AG04450 (cell line): ENCODE measurements at regions not wholly inside any gene's neighbourhood (a gene's known extent, or its start where the extent isn't known, plus 50 kb on each side); places are given as distances from the start of the nearest gene placed in this dataset.

Experiments used
- CTCF ChIA-PET: fragments of 300-600, 350-600 bp; formaldehyde crosslinking; extraction: SDS; loops from one replicate; lab custom pipeline; 2022; ENCODE audit warnings: antibody characterized with exemption, inconsistent platforms; lab: Charles Lee
- POLR2A ChIA-PET: fragments of 350-600 bp; formaldehyde crosslinking; extraction: SDS; loops from one replicate; lab custom pipeline; 2021; ENCODE audit warnings: antibody characterized with exemption, inconsistent platforms; lab: Yijun Ruan, JAX
- DNase-seq: peaks from one replicate; pipeline ENCODE4 v3.0.0-alpha.2; 2011; ENCODE audit warnings: low read depth, low spot score
- H3K27ac ChIP-seq: one replicate; pipeline ENCODE4 v1.5.1; 2012; ENCODE audit warnings: low read depth, low read length, control low read depth
- H3K27me3 ChIP-seq: one replicate; pipeline ENCODE4 v1.6.0; 2012; ENCODE audit warnings: low read length; ENCODE audit not compliant: control insufficient read depth, insufficient read depth
- H3K4me3 ChIP-seq: 2 replicates; pipeline ENCODE4 v1.5.1; 2011; ENCODE audit warnings: mild to moderate bottlenecking, low read depth, low read length, control low read depth
- H3K9me3 ChIP-seq: 2 replicates; pipeline ENCODE4 v1.5.1; 2012; ENCODE audit warnings: low read length; ENCODE audit not compliant: control insufficient read depth, insufficient read depth
- TF ChIP-seq, protein P1 (sequence below): IDR thresholded peaks from 2 replicates; pipeline ENCODE4 v1.5.1; 2011; ENCODE audit warnings: low read depth, low read length, control low read depth, inconsistent platforms

DNA sequence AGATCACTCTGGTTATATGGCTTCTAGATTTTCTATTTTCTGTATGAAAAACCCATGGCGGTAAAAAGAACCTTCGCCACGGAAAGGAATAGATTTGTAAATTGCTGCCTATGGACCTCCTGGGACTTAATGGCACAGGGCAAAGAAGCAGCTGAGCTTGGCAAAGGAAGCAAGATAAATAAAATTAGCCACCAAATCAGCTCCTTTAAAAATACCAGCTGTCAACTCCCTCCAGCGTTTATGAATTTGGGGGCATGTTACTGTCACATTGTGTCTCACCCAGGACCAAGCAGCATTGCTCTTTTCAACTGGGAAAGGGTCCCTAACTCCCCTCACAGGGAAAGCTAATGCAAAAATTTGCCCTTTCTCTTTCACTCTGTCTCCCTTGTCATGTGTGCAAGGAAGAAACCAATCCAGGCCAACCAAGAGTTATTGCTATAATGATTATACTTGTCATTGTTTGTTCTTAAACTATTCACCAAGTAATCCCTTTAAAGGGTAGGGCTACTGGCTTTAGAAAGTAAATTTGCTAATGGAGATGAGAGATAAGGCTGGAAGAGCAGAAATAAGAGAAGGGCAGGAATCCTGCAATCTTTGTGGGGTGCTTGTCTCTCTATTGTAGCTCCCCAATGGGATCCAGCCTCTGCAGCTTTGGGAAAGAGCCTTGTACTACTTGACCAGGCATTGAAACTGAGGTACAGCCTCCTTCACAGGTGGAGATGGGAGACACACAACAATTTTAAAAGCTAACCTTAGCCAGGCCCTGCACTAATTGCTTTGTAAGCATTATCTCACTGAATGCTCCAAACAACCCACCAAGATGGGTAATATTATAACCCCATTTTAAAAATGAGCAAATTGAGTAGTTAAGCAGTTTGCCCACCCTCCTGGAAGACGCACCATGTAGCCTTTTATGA lies 119.1 kb upstream of the KLF7 start:
- H3K27ac ChIP-seq: no peak overlapping the region
- no peaks in the 10 kb centered on the region for H3K27me3 ChIP-seq
- TF ChIP-seq, protein P1, sequence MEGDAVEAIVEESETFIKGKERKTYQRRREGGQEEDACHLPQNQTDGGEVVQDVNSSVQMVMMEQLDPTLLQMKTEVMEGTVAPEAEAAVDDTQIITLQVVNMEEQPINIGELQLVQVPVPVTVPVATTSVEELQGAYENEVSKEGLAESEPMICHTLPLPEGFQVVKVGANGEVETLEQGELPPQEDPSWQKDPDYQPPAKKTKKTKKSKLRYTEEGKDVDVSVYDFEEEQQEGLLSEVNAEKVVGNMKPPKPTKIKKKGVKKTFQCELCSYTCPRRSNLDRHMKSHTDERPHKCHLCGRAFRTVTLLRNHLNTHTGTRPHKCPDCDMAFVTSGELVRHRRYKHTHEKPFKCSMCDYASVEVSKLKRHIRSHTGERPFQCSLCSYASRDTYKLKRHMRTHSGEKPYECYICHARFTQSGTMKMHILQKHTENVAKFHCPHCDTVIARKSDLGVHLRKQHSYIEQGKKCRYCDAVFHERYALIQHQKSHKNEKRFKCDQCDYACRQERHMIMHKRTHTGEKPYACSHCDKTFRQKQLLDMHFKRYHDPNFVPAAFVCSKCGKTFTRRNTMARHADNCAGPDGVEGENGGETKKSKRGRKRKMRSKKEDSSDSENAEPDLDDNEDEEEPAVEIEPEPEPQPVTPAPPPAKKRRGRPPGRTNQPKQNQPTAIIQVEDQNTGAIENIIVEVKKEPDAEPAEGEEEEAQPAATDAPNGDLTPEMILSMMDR: no peak
- no peak overlapping the region for H3K4me3 ChIP-seq
- ChIA-PET CTCF (no interaction called here), POLR2A (no interaction called here)
- no peaks in the 10 kb centered on the region for H3K9me3 ChIP-seq
- DNase-seq: no peak

DNA sequence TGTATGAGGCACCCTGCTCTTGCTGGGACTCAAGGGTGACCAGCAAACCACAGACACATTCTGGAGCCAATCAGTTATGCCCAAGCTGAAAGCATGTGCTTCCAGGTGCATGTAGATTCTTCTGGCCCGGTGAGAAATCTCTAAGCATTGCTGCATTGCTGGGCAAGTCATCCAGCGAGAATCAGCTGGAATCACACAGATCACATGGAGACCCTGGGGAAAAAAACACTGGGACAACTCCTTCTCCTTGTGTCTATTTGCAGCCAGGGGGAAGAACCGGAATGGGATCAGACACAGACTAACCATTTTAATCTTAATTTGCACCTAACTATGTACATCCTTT lies 119.7 kb upstream of the KLF7 start:
- ChIA-PET CTCF (interaction anchor here (0.6 kb wide), 1 partner anchor 189 kb away, joined by 4 read pairs; no protein-coding TSS in a partner anchor), POLR2A (interaction anchor here (1.0 kb wide), 2 partner anchors 27 to 119 kb away, joined by 3 to 4 read pairs; partner anchors contain the start of gene KLF7)
- Histone ChIP-seq H3K4me3 (no peak overlapping the region), H3K27me3 (no peaks in the 10 kb centered on the region), H3K9me3 (no peaks in the 10 kb centered on the region), H3K27ac (no peak overlapping the region)
- DNase-seq: no peak
- TF ChIP-seq, protein P1: no peak

DNA sequence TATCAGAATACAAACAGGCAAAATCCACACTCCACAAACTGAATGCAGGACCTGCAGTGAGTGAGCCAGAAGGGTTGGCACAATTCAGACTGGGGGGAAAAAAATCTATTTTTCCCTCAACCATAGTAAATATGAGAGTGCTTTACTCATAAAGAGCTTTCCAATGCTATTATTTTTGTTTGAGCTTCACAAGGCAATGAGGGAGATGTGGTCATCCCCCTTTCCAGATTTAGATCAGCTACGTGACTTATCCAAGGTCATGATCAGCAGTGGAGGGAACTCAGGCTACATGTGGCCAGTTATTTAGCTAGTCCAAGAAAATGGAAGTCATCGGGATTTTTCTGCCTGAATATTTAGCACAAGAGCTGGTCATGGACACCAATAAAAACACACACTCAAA lies 120.4 kb upstream of the KLF7 start:
- Histone ChIP-seq H3K9me3 (no peaks in the 10 kb centered on the region), H3K4me3 (no peak overlapping the region), H3K27ac (no peak overlapping the region), H3K27me3 (no peaks in the 10 kb centered on the region)
- TF ChIP-seq, protein P1: no peak
- ChIA-PET POLR2A (interaction anchor here (1.0 kb wide), 2 partner anchors 27 to 120 kb away, joined by 3 to 4 read pairs; partner anchors contain the start of gene KLF7), CTCF (interaction anchor here (0.6 kb wide), 1 partner anchor 188 kb away, joined by 4 read pairs; no protein-coding TSS in a partner anchor)
- no peak for DNase-seq

DNA sequence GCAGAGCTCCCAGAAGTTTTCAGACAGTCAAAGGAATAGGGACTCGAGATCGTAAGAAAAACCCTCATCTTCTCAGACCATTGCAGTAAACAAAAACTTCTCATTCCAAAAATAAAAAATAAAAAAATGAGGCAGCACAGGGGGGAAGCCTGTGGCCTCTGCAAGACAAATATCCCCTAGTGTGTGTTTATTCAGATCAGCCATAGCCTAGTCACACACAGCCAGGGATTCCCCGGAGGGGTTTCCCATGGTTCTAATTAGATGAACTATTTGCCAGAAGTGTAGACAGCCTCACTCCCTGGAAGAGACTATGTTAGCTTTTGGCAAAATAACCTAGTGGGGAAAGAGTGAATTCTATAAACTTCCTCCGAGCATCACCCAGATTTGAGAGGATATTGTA lies 122.9 kb upstream of the KLF7 start:
- ChIA-PET POLR2A (no interaction called here), CTCF (no interaction called here)
- H3K9me3 ChIP-seq: no peaks in the 10 kb centered on the region
- TF ChIP-seq, protein P1: no peak
- no peak overlapping the region for H3K4me3 ChIP-seq
- no peaks in the 10 kb centered on the region for H3K27me3 ChIP-seq
- DNase-seq: no peak
- no peak overlapping the region for H3K27ac ChIP-seq
